Hepatocyte (in vitro differentiated cells): ENCODE measurements at regions not wholly inside any gene's neighbourhood (a gene's known extent, or its start where the extent isn't known, plus 50 kb on each side); places are given as distances from the start of the nearest gene placed in this dataset.

Source experiments
- DNase-seq: peaks from one replicate; pipeline ENCODE4 v3.0.0-alpha.2; 2016; ENCODE audit warnings: low spot score
- H2AFZ ChIP-seq: fragments of 200-600 bp; sonication (generic); 2 replicates; pipeline ENCODE4 v1.6.0; 2016; ENCODE audit warnings: antibody characterized with exemption, mild to moderate bottlenecking
- H3K27ac ChIP-seq: fragments of 200-600 bp; sonication (generic); 2 replicates; pipeline ENCODE4 v1.5.1; 2016; ENCODE audit warnings: mild to moderate bottlenecking
- H3K27me3 ChIP-seq: fragments of 200-600 bp; sonication (generic); 2 replicates; pipeline ENCODE4 v1.6.1; 2016
- H3K36me3 ChIP-seq: fragments of 200-600 bp; sonication (generic); replicated peaks from 2 replicates; pipeline ENCODE4 v1.5.1; 2016; ENCODE audit warnings: low read depth; ENCODE audit not compliant: insufficient read depth
- H3K4me1 ChIP-seq: fragments of 200-600 bp; sonication (generic); 2 replicates; pipeline ENCODE4 v1.5.1; 2016; ENCODE audit warnings: mild to moderate bottlenecking, moderate library complexity; ENCODE audit not compliant: insufficient read depth
- H3K4me2 ChIP-seq: fragments of 200-600 bp; sonication (generic); 2 replicates; pipeline ENCODE4 v1.6.0; 2016
- H3K4me3 ChIP-seq: fragments of 200-600 bp; sonication (generic); 2 replicates; pipeline ENCODE4 v1.5.1; 2016; ENCODE audit warnings: mild to moderate bottlenecking
- H3K79me2 ChIP-seq: fragments of 200-600 bp; sonication (generic); 2 replicates; pipeline ENCODE4 v1.6.0; 2017; ENCODE audit warnings: mild to moderate bottlenecking
- H3K9me2 ChIP-seq: fragments of 200-600 bp; sonication (generic); replicated peaks from 2 replicates; pipeline ENCODE4 v1.6.0; 2017; ENCODE audit warnings: mild to moderate bottlenecking; ENCODE audit not compliant: insufficient read depth
- H3K9me3 ChIP-seq: fragments of 200-600 bp; sonication (generic); 2 replicates; pipeline ENCODE4 v1.5.1; 2016; ENCODE audit warnings: low read depth, mild to moderate bottlenecking
- H4K20me1 ChIP-seq: fragments of 200-600 bp; sonication (generic); 2 replicates; pipeline ENCODE4 v1.6.0; 2016; ENCODE audit warnings: mild to moderate bottlenecking; ENCODE audit not compliant: insufficient read depth, poor library complexity, severe bottlenecking
- EZH2 ChIP-seq: fragments of 200-600 bp; sonication (generic); IDR thresholded peaks from 2 replicates; pipeline ENCODE4 v1.6.1; 2016; ENCODE audit warnings: antibody characterized with exemption, mild to moderate bottlenecking, borderline replicate concordance
- EZH2phosphoT487 ChIP-seq: fragments of 200-600 bp; sonication (generic); IDR thresholded peaks from one replicate; pipeline ENCODE4 v1.6.1; 2018; ENCODE audit warnings: antibody characterized with exemption, mild to moderate bottlenecking, low read depth, moderate library complexity; ENCODE audit not compliant: unreplicated experiment, severe bottlenecking
- WGBS: methylation state at CpG from one replicate; pipeline ENCODE4 v1.1.6; 2016; ENCODE audit warnings: low lambda C conversion rate; ENCODE audit errors: missing lambda C conversion rate; 5-methylcytosine and 5-hydroxymethylcytosine counted together
- TF ChIP-seq, protein P1 (sequence below): fragments of 200-600 bp; sonication (generic); IDR thresholded peaks from 2 replicates; pipeline ENCODE4 v1.5.1; 2016; ENCODE audit warnings: antibody characterized with exemption, mild to moderate bottlenecking; ENCODE audit not compliant: poor library complexity

DNA sequence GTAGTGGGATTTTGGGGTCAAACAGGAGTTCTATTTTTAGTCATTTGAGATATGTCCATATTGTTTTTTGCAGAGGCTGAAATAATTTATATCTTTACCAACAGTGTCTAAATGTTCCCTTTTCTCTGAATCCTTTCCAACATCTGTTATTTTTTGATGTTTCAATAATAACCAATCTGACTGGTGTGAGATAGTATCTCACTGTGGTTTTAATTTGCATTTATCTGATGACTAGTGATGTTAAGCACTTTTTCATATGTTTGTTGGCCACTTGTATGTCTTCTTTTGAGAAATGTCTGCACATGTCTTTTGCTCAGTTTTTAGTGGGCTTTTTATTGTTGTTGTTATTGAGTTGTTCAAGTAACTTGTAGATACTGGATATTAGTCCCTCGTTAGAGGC is 1325.0 kb downstream of the BRINP3 start:
- TF ChIP-seq, protein P1, sequence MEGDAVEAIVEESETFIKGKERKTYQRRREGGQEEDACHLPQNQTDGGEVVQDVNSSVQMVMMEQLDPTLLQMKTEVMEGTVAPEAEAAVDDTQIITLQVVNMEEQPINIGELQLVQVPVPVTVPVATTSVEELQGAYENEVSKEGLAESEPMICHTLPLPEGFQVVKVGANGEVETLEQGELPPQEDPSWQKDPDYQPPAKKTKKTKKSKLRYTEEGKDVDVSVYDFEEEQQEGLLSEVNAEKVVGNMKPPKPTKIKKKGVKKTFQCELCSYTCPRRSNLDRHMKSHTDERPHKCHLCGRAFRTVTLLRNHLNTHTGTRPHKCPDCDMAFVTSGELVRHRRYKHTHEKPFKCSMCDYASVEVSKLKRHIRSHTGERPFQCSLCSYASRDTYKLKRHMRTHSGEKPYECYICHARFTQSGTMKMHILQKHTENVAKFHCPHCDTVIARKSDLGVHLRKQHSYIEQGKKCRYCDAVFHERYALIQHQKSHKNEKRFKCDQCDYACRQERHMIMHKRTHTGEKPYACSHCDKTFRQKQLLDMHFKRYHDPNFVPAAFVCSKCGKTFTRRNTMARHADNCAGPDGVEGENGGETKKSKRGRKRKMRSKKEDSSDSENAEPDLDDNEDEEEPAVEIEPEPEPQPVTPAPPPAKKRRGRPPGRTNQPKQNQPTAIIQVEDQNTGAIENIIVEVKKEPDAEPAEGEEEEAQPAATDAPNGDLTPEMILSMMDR = no peak
- no peak for TF ChIP-seq EZH2
- TF ChIP-seq EZH2phosphoT487 = no peak

DNA sequence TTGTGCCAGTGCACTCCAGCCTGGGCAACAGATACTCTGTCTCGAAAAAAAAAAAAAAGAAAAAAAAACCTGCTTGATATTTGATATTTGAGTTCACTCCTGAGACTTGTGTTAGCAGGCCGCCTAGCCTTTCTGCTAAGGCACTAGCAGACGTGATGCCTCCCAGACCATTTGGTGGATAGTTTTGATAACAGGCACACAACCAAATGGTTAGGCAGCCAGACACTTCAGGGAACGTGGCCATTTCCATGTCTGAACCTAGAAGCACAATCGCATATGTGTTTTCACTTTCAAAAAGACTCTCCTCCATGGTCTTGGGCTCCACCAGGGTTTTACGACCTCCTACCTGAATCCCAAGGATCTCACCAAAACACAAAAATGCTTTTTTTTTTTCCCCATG is 1319.5 kb downstream of the BRINP3 start:
- no peaks in the 10 kb centered on the region for H3K9me3 ChIP-seq
- TF ChIP-seq EZH2 (no peak), EZH2phosphoT487 (no peak)
- TF ChIP-seq, protein P1 = no peak
- H3K4me1 ChIP-seq = no peaks in the 10 kb centered on the region
- no peak overlapping the region for H3K4me3 ChIP-seq
- H2AFZ ChIP-seq = no peak overlapping the region
- H3K79me2 ChIP-seq = no peaks in the 10 kb centered on the region
- no peaks in the 10 kb centered on the region for H4K20me1 ChIP-seq
- no peak overlapping the region for H3K4me2 ChIP-seq
- DNase-seq = no peak
- H3K9me2 ChIP-seq = no peaks in the 10 kb centered on the region
- no peak overlapping the region for H3K27ac ChIP-seq
- H3K36me3 ChIP-seq = no peaks in the 10 kb centered on the region
- WGBS = 89% methylated on average over 6 of the region's 6 CpGs
- H3K27me3 ChIP-seq = no peaks in the 10 kb centered on the region

More for the DNA sequence above, 1325.0 kb downstream of the BRINP3 start:
- DNase-seq = no peak
- Histone ChIP-seq H3K4me3 (no peak overlapping the region), H3K4me1 (no peaks in the 10 kb centered on the region), H3K4me2 (no peak overlapping the region), H2AFZ (no peak overlapping the region), H3K27me3 (no peaks in the 10 kb centered on the region), H3K36me3 (no peaks in the 10 kb centered on the region), H3K79me2 (no peaks in the 10 kb centered on the region), H3K9me2 (no peaks in the 10 kb centered on the region), H3K27ac (no peak overlapping the region), H3K9me3 (no peaks in the 10 kb centered on the region), H4K20me1 (no peaks in the 10 kb centered on the region)
- WGBS = 87% methylated on average over 1 of the region's 1 CpG

DNA sequence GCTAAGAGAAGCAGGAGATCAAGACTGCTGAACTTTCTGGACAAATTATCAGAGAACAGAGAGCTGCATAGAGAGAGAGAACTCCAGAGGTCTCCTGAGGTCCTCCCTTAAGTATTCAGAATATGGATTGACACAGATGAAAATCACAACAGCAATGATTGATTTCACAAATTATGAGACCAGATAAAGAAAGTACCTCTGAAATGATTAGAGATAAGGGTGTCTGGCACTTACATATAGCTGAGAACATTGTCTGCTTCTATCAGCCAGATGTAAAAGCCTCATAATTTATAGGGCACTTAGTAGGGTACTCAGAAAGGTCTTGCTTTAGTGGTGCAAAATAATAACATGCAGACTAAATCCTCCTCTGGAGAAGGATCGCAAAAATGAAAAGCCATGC is 1301.8 kb downstream of the BRINP3 start:
- no peak for DNase-seq
- no peaks in the 10 kb centered on the region for H4K20me1 ChIP-seq
- H3K4me1 ChIP-seq = no peaks in the 10 kb centered on the region
- no peaks in the 10 kb centered on the region for H3K79me2 ChIP-seq
- no peak overlapping the region for H3K4me2 ChIP-seq
- no peak overlapping the region for H3K4me3 ChIP-seq
- no peaks in the 10 kb centered on the region for H3K9me3 ChIP-seq
- H3K9me2 ChIP-seq = no peaks in the 10 kb centered on the region
- no peak overlapping the region for H2AFZ ChIP-seq
- WGBS = 64% methylated on average over 1 of the region's 1 CpG
- no peaks in the 10 kb centered on the region for H3K27me3 ChIP-seq
- TF ChIP-seq, protein P1 = no peak
- TF ChIP-seq EZH2phosphoT487 = no peak
- TF ChIP-seq EZH2 = no peak
- H3K36me3 ChIP-seq = no peaks in the 10 kb centered on the region
- no peak overlapping the region for H3K27ac ChIP-seq

DNA sequence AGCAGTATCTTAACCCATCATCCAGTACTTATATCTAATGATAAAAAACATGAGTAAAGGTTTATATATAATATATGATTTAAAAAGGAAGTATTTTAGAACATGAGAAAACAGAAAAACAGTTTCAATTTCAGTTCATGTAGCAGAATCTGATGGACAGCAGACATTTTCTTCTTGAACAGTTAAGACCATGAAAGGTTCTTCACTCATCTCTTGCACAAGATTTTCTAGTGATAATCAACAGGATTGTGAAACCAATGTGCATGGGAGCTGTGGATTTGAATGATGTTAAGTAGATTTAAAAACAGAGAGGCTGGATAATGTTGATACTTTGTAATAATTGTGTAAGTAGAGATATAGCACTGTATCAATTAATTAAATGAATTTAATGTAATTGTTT is 1297.6 kb downstream of the BRINP3 start:
- Histone ChIP-seq H3K9me2 (no peaks in the 10 kb centered on the region), H3K4me3 (no peak overlapping the region), H3K9me3 (no peaks in the 10 kb centered on the region), H4K20me1 (no peaks in the 10 kb centered on the region), H3K27ac (no peak overlapping the region), H2AFZ (no peak overlapping the region), H3K4me1 (no peaks in the 10 kb centered on the region), H3K4me2 (no peak overlapping the region), H3K27me3 (no peaks in the 10 kb centered on the region), H3K36me3 (no peaks in the 10 kb centered on the region), H3K79me2 (no peaks in the 10 kb centered on the region)
- DNase-seq = no peak
- TF ChIP-seq EZH2 = no peak
- no peak for TF ChIP-seq EZH2phosphoT487
- TF ChIP-seq, protein P1 = no peak
